Right lobe of liver (tissue), 4 donors: ENCODE measurements at regions not wholly inside any gene's neighbourhood (a gene's known extent, or its start where the extent isn't known, plus 50 kb on each side); places are given as distances from the start of the nearest gene placed in this dataset.

ENCODE experiments used
- CTCF ChIP-seq, 4 donors: fragments of 200-600 bp in 3 of 4; fragments of 450-650 bp in 1 of 4; IDR thresholded peaks; one replicate each; pipeline versions ENCODE4 v1.5.1 to v1.8.0; 2016 to 2022; ENCODE audit warnings: antibody characterized with exemption in 4 of 4, mild to moderate bottlenecking in 2 of 4
- POLR2A ChIP-seq: fragments of 450-650 bp; IDR thresholded peaks from one replicate; pipeline ENCODE4 v1.6.1; 2017; ENCODE audit warnings: antibody characterized with exemption, mild to moderate bottlenecking
- donor health status: DM: no; HTN: no; CAD: no.
- donor health status: DM: no; HTN: no; CAD: no.
- donor health status: DM: no; HTN: yes; CAD: no.

GRCh38 chr15:77791941-77792340, 159.2 kb upstream of the LINGO1 start:
- TF ChIP-seq CTCF (IDR thresholded peaks at IDR 0.05), result no peak
- no peak for TF ChIP-seq POLR2A
